HepG2 (cell line): ENCODE measurements at regions not wholly inside any gene's neighbourhood (a gene's known extent, or its start where the extent isn't known, plus 50 kb on each side); places are given as distances from the start of the nearest gene placed in this dataset.

Experiments used
- ATAC-seq: fragments of 200-7000 bp; cut with Tn5 transposase; 3 replicates; pipeline ENCODE4 v1.9.1; 2020; ENCODE audit warnings: mild to moderate bottlenecking, moderate library complexity
- BruUV-seq: library from RNA; stranded (reverse); fragments of 400-500 nt; replicated peaks from 2 replicates; lab custom pipeline; 2021; lab: Mats Ljungman, UMichigan
- CTCF ChIA-PET: fragments of 300-600 bp; formaldehyde crosslinking; extraction: SDS; loops from one replicate; lab custom pipeline; 2021; ENCODE audit warnings: low total read pairs, inconsistent platforms, low intra/inter-chr PET ratio; lab: Yijun Ruan, JAX
- POLR2A ChIA-PET: fragments of 350-600 bp; sonication (Branson Sonifier 250); formaldehyde crosslinking; loops from one replicate; lab custom pipeline; 2020; ENCODE audit warnings: antibody characterized with exemption, inconsistent platforms; lab: Yijun Ruan, JAX
- DNase-seq: peaks from one replicate; pipeline ENCODE4 v3.0.0-alpha.2; 2015; ENCODE audit warnings: low spot score
- FAIRE-seq: peaks from 3 replicates; lab custom pipeline; 2011; peaks lifted over from hg19 to GRCh38; lab: Jason Lieb, UNC
- H2AFZ ChIP-seq: one replicate; pipeline ENCODE4 v1.6.1; 2011; ENCODE audit warnings: low read length, inconsistent platforms
- H3K27ac ChIP-seq: fragments of 300-600 bp; 3 replicates; pipeline ENCODE4 v1.8.0; 2011; ENCODE audit warnings: mixed run types, mild to moderate bottlenecking, mixed read lengths, low read length, inconsistent platforms; ENCODE audit not compliant: insufficient read depth; ENCODE audit errors: extremely low read length
- H3K27me3 ChIP-seq, 2 experiments: fragments of 200-600 bp in 1 of 2; 2 replicates in 1 of 2; 3 replicates in 1 of 2; pipeline versions ENCODE4 v1.6.0 to v1.8.0; 2011; ENCODE audit warnings: low read length in 2 of 2, mild to moderate bottlenecking in 2 of 2, moderate library complexity in 2 of 2, inconsistent platforms in 1 of 2; ENCODE audit not compliant: insufficient read depth in 2 of 2, control insufficient read depth in 1 of 2
- H3K36me3 ChIP-seq, 2 experiments: fragments of 200-600 bp in 1 of 2; replicated peaks in 1 of 2; 2 replicates in 1 of 2; 3 replicates in 1 of 2; pipeline versions ENCODE4 v1.5.1 to v1.8.0; 2011; ENCODE audit warnings: low read length in 2 of 2, inconsistent platforms in 1 of 2; ENCODE audit not compliant: insufficient read depth in 2 of 2, control insufficient read depth in 1 of 2
- H3K4me1 ChIP-seq: 2 replicates; pipeline ENCODE4 v1.5.1; 2012; ENCODE audit warnings: low read length, inconsistent platforms; ENCODE audit not compliant: insufficient read depth
- H3K4me2 ChIP-seq: 2 replicates; pipeline ENCODE4 v1.6.0; 2011; ENCODE audit warnings: low read depth, low read length, inconsistent platforms
- H3K4me3 ChIP-seq, 3 experiments: fragments of 200-600 bp in 1 of 3; sonication (generic), shearing (Covaris generic) in 1 of 3; replicated peaks in 1 of 3; 2 replicates each; pipeline ENCODE4 v1.5.1; 2011 to 2016; ENCODE audit warnings: low read length in 3 of 3, inconsistent platforms in 2 of 3, low read depth in 2 of 3, mild to moderate bottlenecking in 2 of 3, control low read depth in 1 of 3, mixed read lengths in 1 of 3; ENCODE audit not compliant: insufficient read depth in 1 of 3
- H3K79me2 ChIP-seq: one replicate; pipeline ENCODE4 v1.6.1; 2011; ENCODE audit warnings: low read length, inconsistent platforms; ENCODE audit not compliant: insufficient read depth
- H3K9ac ChIP-seq: 2 replicates; pipeline ENCODE4 v1.6.0; 2011; ENCODE audit warnings: mild to moderate bottlenecking, low read depth, low read length, inconsistent platforms; ENCODE audit not compliant: insufficient read depth
- H3K9me3 ChIP-seq: 2 replicates; pipeline ENCODE4 v1.5.1; 2012; ENCODE audit warnings: mild to moderate bottlenecking, low read length
- H4K20me1 ChIP-seq: 2 replicates; pipeline ENCODE4 v1.6.0; 2011; ENCODE audit warnings: inconsistent platforms, mild to moderate bottlenecking, low read length, moderate library complexity; ENCODE audit not compliant: insufficient read depth
- ARNT2 ChIP-seq: sonication (generic); formaldehyde crosslinking; IDR thresholded peaks from 2 replicates; pipeline ENCODE4 v1.8.0; 2022; ENCODE audit warnings: mild to moderate bottlenecking, low read depth, missing genetic modification reagents, moderate library complexity
- RFX3 ChIP-seq: IDR thresholded peaks from 2 replicates; pipeline ENCODE4 v1.6.1; 2016; ENCODE audit warnings: missing biosample characterization, missing genetic modification reagents
- ZNF124 ChIP-seq: sonication (generic); formaldehyde crosslinking; IDR thresholded peaks from 2 replicates; pipeline ENCODE4 v1.4.0; 2020; ENCODE audit warnings: missing genetic modification reagents
- ZNF235 ChIP-seq: sonication (generic); formaldehyde crosslinking; IDR thresholded peaks from 2 replicates; pipeline ENCODE4 v1.8.1; 2023; ENCODE audit warnings: mild to moderate bottlenecking, missing genetic modification reagents, borderline replicate concordance
- ZNF781 ChIP-seq: sonication (generic); formaldehyde crosslinking; IDR thresholded peaks from 2 replicates; pipeline ENCODE4 v1.5.1; 2020; ENCODE audit warnings: borderline replicate concordance, mild to moderate bottlenecking, missing genetic modification reagents; ENCODE audit errors: not compliant biosample characterization
- WGBS: methylation state at CpG from one replicate; pipeline ENCODE4 v1.1.6; 2017; ENCODE audit warnings: low lambda C conversion rate; 5-methylcytosine and 5-hydroxymethylcytosine counted together
- in situ Hi-C: cut with HindIII; loops from 2 replicates; pipeline ENCODE4 v1.10.0; 2017; ENCODE audit warnings: low pct_unique_long_range_greater_than_20kb; ENCODE audit not compliant: extremely low pct_ligation_motif_present
- intact Hi-C: fragments of 100-400 bp; cut with micrococcal nuclease; formaldehyde crosslinking; loops from one replicate; pipeline ENCODE4 v1.10.0; 2022; ENCODE audit not compliant: unreplicated experiment
- TF ChIP-seq, protein P1 (sequence below): sonication (generic); formaldehyde crosslinking; IDR thresholded peaks from 2 replicates; pipeline ENCODE4 v1.4.0; 2020; ENCODE audit warnings: missing genetic modification reagents, borderline replicate concordance
- TF ChIP-seq, protein P2 (sequence below): sonication (generic); formaldehyde crosslinking; IDR thresholded peaks from 2 replicates; pipeline ENCODE4 v1.9.0; 2021; ENCODE audit warnings: missing genetic modification reagents, borderline replicate concordance

DNA sequence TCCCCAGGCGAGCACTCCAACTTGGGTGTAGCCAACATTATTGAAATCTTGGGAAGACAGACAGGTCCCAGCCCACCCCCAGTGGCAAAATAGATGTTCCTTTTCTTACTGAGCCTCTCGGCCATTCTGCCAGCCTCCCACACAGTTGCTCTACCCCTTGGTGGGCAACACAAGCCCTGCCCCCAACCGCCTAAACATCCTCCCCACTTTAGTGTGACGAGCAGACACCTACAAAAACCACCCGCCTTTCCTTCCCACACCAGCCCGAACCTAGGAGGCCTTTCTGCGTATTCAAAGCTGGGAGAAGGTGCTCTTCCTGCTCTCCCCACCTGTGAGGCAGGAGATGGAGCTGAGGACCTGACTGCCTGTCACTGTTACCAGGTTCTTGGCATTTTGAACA lies 58.6 kb upstream of the CAB39 start:
- peaks cover 15% of the 10 kb centered on the region for H3K4me1 ChIP-seq
- in situ Hi-C loops, result no loop called here
- BruUV-seq, result no TSS peak
- H3K36me3 ChIP-seq, result no peaks in the 10 kb centered on the region
- no peaks in the 10 kb centered on the region for H3K9me3 ChIP-seq
- intact Hi-C loops, result no loop called here
- H3K27me3 ChIP-seq, result peaks cover 0 to 28% of the 10 kb centered on the region in 2 experiments; a peak in 2 of 5 replicates
- no peak overlapping the region for H3K4me2 ChIP-seq
- 36% methylated on average over 7 of the region's 7 CpGs for WGBS
- no peak for TF ChIP-seq ZNF235
- no peak for TF ChIP-seq ZNF781
- no peak for TF ChIP-seq RFX3
- TF ChIP-seq, protein P1, sequence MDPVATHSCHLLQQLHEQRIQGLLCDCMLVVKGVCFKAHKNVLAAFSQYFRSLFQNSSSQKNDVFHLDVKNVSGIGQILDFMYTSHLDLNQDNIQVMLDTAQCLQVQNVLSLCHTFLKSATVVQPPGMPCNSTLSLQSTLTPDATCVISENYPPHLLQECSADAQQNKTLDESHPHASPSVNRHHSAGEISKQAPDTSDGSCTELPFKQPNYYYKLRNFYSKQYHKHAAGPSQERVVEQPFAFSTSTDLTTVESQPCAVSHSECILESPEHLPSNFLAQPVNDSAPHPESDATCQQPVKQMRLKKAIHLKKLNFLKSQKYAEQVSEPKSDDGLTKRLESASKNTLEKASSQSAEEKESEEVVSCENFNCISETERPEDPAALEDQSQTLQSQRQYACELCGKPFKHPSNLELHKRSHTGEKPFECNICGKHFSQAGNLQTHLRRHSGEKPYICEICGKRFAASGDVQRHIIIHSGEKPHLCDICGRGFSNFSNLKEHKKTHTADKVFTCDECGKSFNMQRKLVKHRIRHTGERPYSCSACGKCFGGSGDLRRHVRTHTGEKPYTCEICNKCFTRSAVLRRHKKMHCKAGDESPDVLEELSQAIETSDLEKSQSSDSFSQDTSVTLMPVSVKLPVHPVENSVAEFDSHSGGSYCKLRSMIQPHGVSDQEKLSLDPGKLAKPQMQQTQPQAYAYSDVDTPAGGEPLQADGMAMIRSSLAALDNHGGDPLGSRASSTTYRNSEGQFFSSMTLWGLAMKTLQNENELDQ (CRISPR knock-in tag), result no peak
- no peak overlapping the region for H3K27ac ChIP-seq
- FAIRE-seq (no peak), DNase-seq (no peak), ATAC-seq (no peak)
- H2AFZ ChIP-seq, result no peak overlapping the region
- no peaks in the 10 kb centered on the region for H4K20me1 ChIP-seq
- ChIA-PET POLR2A (no interaction called here), CTCF (no interaction called here)
- H3K4me3 ChIP-seq, result no peak overlapping the region
- H3K79me2 ChIP-seq, result no peaks in the 10 kb centered on the region
- no peak overlapping the region for H3K9ac ChIP-seq

DNA sequence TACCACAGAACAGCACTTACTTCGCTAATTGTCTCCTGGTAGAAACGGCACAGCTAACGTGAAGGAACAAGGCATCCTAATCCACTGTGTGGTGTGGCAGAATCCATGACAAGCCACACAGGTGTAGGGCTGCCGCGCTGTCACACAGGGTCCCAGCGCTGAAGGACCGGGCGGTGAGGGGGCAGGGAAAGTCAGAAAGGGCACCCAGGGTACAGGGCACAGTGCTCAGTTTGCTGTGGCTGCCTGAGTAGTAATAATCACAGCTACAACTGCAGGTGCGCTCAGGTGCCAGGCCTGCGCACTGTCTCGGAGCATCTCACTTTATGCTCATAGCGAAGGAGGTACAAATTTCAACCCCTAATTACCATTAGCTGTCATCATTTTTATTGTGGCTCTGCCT lies 55.2 kb upstream of the CAB39 start:
- Histone ChIP-seq H3K36me3 (no peaks in the 10 kb centered on the region), H2AFZ (no peak overlapping the region), H3K27me3 (peaks cover 1 to 31% of the 10 kb centered on the region in 2 experiments; a peak in 3 of 5 replicates), H3K4me3 (no peak overlapping the region), H3K9me3 (no peaks in the 10 kb centered on the region), H3K27ac (no peak overlapping the region), H3K79me2 (no peaks in the 10 kb centered on the region), H4K20me1 (no peaks in the 10 kb centered on the region), H3K9ac (no peak overlapping the region), H3K4me2 (no peak overlapping the region), H3K4me1 (peaks cover 12% of the 10 kb centered on the region)
- DNase-seq (no peak), FAIRE-seq (no peak), ATAC-seq (no peak)
- no TSS peak for BruUV-seq
- in situ Hi-C loops, result no loop called here
- CTCF ChIA-PET, result no interaction called here
- no peak for TF ChIP-seq ARNT2 (CRISPR knock-in tag)
- TF ChIP-seq ZNF124 (CRISPR knock-in tag), result no peak
- TF ChIP-seq, protein P2, sequence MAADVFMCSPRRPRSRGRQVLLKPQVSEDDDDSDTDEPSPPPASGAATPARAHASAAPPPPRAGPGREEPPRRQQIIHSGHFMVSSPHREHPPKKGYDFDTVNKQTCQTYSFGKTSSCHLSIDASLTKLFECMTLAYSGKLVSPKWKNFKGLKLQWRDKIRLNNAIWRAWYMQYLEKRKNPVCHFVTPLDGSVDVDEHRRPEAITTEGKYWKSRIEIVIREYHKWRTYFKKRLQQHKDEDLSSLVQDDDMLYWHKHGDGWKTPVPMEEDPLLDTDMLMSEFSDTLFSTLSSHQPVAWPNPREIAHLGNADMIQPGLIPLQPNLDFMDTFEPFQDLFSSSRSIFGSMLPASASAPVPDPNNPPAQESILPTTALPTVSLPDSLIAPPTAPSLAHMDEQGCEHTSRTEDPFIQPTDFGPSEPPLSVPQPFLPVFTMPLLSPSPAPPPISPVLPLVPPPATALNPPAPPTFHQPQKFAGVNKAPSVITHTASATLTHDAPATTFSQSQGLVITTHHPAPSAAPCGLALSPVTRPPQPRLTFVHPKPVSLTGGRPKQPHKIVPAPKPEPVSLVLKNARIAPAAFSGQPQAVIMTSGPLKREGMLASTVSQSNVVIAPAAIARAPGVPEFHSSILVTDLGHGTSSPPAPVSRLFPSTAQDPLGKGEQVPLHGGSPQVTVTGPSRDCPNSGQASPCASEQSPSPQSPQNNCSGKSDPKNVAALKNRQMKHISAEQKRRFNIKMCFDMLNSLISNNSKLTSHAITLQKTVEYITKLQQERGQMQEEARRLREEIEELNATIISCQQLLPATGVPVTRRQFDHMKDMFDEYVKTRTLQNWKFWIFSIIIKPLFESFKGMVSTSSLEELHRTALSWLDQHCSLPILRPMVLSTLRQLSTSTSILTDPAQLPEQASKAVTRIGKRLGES (CRISPR knock-in tag), result no peak
- 78% methylated on average over 12 of the region's 12 CpGs for WGBS
- POLR2A ChIA-PET, result no interaction called here
- intact Hi-C loops, result no loop called here
